HepG2 (cell line): ENCODE measurements at regions not wholly inside any gene's neighbourhood (a gene's known extent, or its start where the extent isn't known, plus 50 kb on each side); places are given as distances from the start of the nearest gene placed in this dataset.

ENCODE experiments used
- ATAC-seq: fragments of 200-7000 bp; cut with Tn5 transposase; 3 replicates; pipeline ENCODE4 v1.9.1; 2020; ENCODE audit warnings: mild to moderate bottlenecking, moderate library complexity
- BruUV-seq: library from RNA; stranded (reverse); fragments of 400-500 nt; replicated peaks from 2 replicates; lab custom pipeline; 2021; lab: Mats Ljungman, UMichigan
- CTCF ChIA-PET: fragments of 300-600 bp; formaldehyde crosslinking; extraction: SDS; loops from one replicate; lab custom pipeline; 2021; ENCODE audit warnings: low total read pairs, inconsistent platforms, low intra/inter-chr PET ratio; lab: Yijun Ruan, JAX
- POLR2A ChIA-PET: fragments of 350-600 bp; sonication (Branson Sonifier 250); formaldehyde crosslinking; loops from one replicate; lab custom pipeline; 2020; ENCODE audit warnings: antibody characterized with exemption, inconsistent platforms; lab: Yijun Ruan, JAX
- DNase-seq: peaks from one replicate; pipeline ENCODE4 v3.0.0-alpha.2; 2015; ENCODE audit warnings: low spot score
- FAIRE-seq: peaks from 3 replicates; lab custom pipeline; 2011; peaks lifted over from hg19 to GRCh38; lab: Jason Lieb, UNC
- H2AFZ ChIP-seq: one replicate; pipeline ENCODE4 v1.6.1; 2011; ENCODE audit warnings: low read length, inconsistent platforms
- H3K27ac ChIP-seq: fragments of 300-600 bp; 3 replicates; pipeline ENCODE4 v1.8.0; 2011; ENCODE audit warnings: mixed run types, mild to moderate bottlenecking, mixed read lengths, low read length, inconsistent platforms; ENCODE audit not compliant: insufficient read depth; ENCODE audit errors: extremely low read length
- H3K27me3 ChIP-seq, 2 experiments: fragments of 200-600 bp in 1 of 2; 2 replicates in 1 of 2; 3 replicates in 1 of 2; pipeline versions ENCODE4 v1.6.0 to v1.8.0; 2011; ENCODE audit warnings: low read length in 2 of 2, mild to moderate bottlenecking in 2 of 2, moderate library complexity in 2 of 2, inconsistent platforms in 1 of 2; ENCODE audit not compliant: insufficient read depth in 2 of 2, control insufficient read depth in 1 of 2
- H3K36me3 ChIP-seq, 2 experiments: fragments of 200-600 bp in 1 of 2; replicated peaks in 1 of 2; 2 replicates in 1 of 2; 3 replicates in 1 of 2; pipeline versions ENCODE4 v1.5.1 to v1.8.0; 2011; ENCODE audit warnings: low read length in 2 of 2, inconsistent platforms in 1 of 2; ENCODE audit not compliant: insufficient read depth in 2 of 2, control insufficient read depth in 1 of 2
- H3K4me1 ChIP-seq: 2 replicates; pipeline ENCODE4 v1.5.1; 2012; ENCODE audit warnings: low read length, inconsistent platforms; ENCODE audit not compliant: insufficient read depth
- H3K4me2 ChIP-seq: 2 replicates; pipeline ENCODE4 v1.6.0; 2011; ENCODE audit warnings: low read depth, low read length, inconsistent platforms
- H3K4me3 ChIP-seq, 3 experiments: fragments of 200-600 bp in 1 of 3; sonication (generic), shearing (Covaris generic) in 1 of 3; replicated peaks in 1 of 3; 2 replicates each; pipeline ENCODE4 v1.5.1; 2011 to 2016; ENCODE audit warnings: low read length in 3 of 3, inconsistent platforms in 2 of 3, low read depth in 2 of 3, mild to moderate bottlenecking in 2 of 3, control low read depth in 1 of 3, mixed read lengths in 1 of 3; ENCODE audit not compliant: insufficient read depth in 1 of 3
- H3K79me2 ChIP-seq: one replicate; pipeline ENCODE4 v1.6.1; 2011; ENCODE audit warnings: low read length, inconsistent platforms; ENCODE audit not compliant: insufficient read depth
- H3K9ac ChIP-seq: 2 replicates; pipeline ENCODE4 v1.6.0; 2011; ENCODE audit warnings: mild to moderate bottlenecking, low read depth, low read length, inconsistent platforms; ENCODE audit not compliant: insufficient read depth
- H3K9me3 ChIP-seq: 2 replicates; pipeline ENCODE4 v1.5.1; 2012; ENCODE audit warnings: mild to moderate bottlenecking, low read length
- H4K20me1 ChIP-seq: 2 replicates; pipeline ENCODE4 v1.6.0; 2011; ENCODE audit warnings: inconsistent platforms, mild to moderate bottlenecking, low read length, moderate library complexity; ENCODE audit not compliant: insufficient read depth
- ADNP ChIP-seq: sonication (generic); formaldehyde crosslinking; IDR thresholded peaks from 2 replicates; pipeline ENCODE4 v1.4.0; 2020; ENCODE audit warnings: missing genetic modification reagents
- TSC22D2 ChIP-seq: sonication (generic); formaldehyde crosslinking; IDR thresholded peaks from 2 replicates; pipeline ENCODE4 v1.5.1; 2020; ENCODE audit warnings: missing genetic modification reagents, mild to moderate bottlenecking, borderline replicate concordance
- ZNF282 ChIP-seq: fragments of 450-650 bp; IDR thresholded peaks from 2 replicates; pipeline ENCODE4 v1.6.1; 2018; ENCODE audit not compliant: partially characterized antibody
- ZNF792 ChIP-seq: IDR thresholded peaks from 2 replicates; pipeline ENCODE4 v1.6.1; 2016
- WGBS: methylation state at CpG from one replicate; pipeline ENCODE4 v1.1.6; 2017; ENCODE audit warnings: low lambda C conversion rate; 5-methylcytosine and 5-hydroxymethylcytosine counted together
- in situ Hi-C: cut with HindIII; loops from 2 replicates; pipeline ENCODE4 v1.10.0; 2017; ENCODE audit warnings: low pct_unique_long_range_greater_than_20kb; ENCODE audit not compliant: extremely low pct_ligation_motif_present
- intact Hi-C: fragments of 100-400 bp; cut with micrococcal nuclease; formaldehyde crosslinking; loops from one replicate; pipeline ENCODE4 v1.10.0; 2022; ENCODE audit not compliant: unreplicated experiment
- TF ChIP-seq, protein P1 (sequence below): sonication (generic); formaldehyde crosslinking; IDR thresholded peaks from 2 replicates; pipeline ENCODE4 v1.8.0; 2022; ENCODE audit warnings: missing genetic modification reagents, mild to moderate bottlenecking, moderate library complexity, borderline replicate concordance
- TF ChIP-seq, protein P2 (sequence below): sonication (generic); formaldehyde crosslinking; IDR thresholded peaks from 2 replicates; pipeline ENCODE4 v1.4.0; 2020; ENCODE audit warnings: mild to moderate bottlenecking, missing genetic modification reagents

DNA sequence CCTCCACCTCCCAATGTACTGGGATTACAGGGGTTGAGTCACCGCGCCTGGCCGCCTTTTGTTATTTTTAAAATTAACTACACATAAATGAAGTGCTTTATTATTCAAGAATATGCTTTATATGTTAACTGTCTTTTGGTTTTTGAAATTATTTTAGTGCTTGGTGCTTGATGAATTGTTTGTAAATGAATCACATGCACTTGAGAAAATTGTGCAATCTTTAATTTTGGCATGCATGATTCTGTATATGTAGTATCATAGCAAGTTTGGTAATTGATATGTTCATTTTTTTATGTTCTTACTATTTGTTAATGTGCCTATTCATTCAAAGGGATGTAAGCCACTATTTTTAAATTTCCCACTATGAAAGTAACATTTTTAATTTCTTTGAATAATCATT is 440.9 kb downstream of the NAV3 start:
- Histone ChIP-seq H3K27ac (no peak overlapping the region), H3K4me3 (no peak overlapping the region), H3K27me3 (no peaks in the 10 kb centered on the region; a peak in 1 of 5 replicates), H2AFZ (no peak overlapping the region), H4K20me1 (no peaks in the 10 kb centered on the region), H3K4me1 (no peaks in the 10 kb centered on the region), H3K36me3 (no peaks in the 10 kb centered on the region), H3K79me2 (no peaks in the 10 kb centered on the region), H3K4me2 (no peak overlapping the region), H3K9ac (no peak overlapping the region), H3K9me3 (0 out of 2 replicates have a peak, but pooled peaks cover 5% of the 10 kb centered on the region)
- WGBS = 99% methylated on average over 3 of the region's 3 CpGs
- no TSS peak for BruUV-seq
- no peak for TF ChIP-seq ZNF792
- TF ChIP-seq, protein P1, sequence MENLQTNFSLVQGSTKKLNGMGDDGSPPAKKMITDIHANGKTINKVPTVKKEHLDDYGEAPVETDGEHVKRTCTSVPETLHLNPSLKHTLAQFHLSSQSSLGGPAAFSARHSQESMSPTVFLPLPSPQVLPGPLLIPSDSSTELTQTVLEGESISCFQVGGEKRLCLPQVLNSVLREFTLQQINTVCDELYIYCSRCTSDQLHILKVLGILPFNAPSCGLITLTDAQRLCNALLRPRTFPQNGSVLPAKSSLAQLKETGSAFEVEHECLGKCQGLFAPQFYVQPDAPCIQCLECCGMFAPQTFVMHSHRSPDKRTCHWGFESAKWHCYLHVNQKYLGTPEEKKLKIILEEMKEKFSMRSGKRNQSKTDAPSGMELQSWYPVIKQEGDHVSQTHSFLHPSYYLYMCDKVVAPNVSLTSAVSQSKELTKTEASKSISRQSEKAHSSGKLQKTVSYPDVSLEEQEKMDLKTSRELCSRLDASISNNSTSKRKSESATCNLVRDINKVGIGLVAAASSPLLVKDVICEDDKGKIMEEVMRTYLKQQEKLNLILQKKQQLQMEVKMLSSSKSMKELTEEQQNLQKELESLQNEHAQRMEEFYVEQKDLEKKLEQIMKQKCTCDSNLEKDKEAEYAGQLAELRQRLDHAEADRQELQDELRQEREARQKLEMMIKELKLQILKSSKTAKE (CRISPR knock-in tag) = no peak
- FAIRE-seq = no peak
- ChIA-PET CTCF (no interaction called here), POLR2A (no interaction called here)
- ATAC-seq = no peak
- no peak for DNase-seq
- in situ Hi-C loops (no loop called here), intact Hi-C loops (no loop called here)

DNA sequence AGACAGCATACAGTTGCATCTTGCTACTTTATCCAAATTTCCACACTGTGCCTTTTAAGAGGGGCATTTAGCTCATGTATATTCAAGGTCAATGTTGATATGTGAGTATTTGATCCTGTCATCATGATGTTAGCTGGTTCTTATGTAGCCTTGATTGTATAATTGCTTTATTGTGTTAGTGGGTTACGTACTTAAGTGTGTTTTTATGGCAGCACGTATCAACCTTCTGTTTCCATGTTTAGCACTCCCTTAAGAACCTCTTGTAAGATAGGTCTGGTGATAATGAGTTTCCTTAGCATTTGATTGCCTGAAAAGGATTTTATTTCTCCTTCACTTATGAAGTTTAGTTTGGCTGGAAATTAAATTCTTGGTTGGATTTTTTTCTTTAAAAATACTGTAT is 445.2 kb downstream of the NAV3 start:
- ATAC-seq = no peak
- in situ Hi-C loops (no loop called here), intact Hi-C loops (no loop called here)
- H3K9ac ChIP-seq = no peak overlapping the region
- H3K27me3 ChIP-seq = no peaks in the 10 kb centered on the region; a peak in 1 of 5 replicates
- no peak overlapping the region for H3K27ac ChIP-seq
- no peaks in the 10 kb centered on the region for H3K79me2 ChIP-seq
- H3K4me1 ChIP-seq = no peaks in the 10 kb centered on the region
- 17% methylated on average over 2 of the region's 2 CpGs for WGBS
- ChIA-PET CTCF (no interaction called here), POLR2A (no interaction called here)
- FAIRE-seq = no peak
- DNase-seq = no peak
- H2AFZ ChIP-seq = no peak overlapping the region
- no peaks in the 10 kb centered on the region for H4K20me1 ChIP-seq
- BruUV-seq = no TSS peak
- TF ChIP-seq ZNF282 (no peak), TSC22D2 (CRISPR knock-in tag) (no peak), ADNP (CRISPR knock-in tag) (no peak)
- TF ChIP-seq, protein P2, sequence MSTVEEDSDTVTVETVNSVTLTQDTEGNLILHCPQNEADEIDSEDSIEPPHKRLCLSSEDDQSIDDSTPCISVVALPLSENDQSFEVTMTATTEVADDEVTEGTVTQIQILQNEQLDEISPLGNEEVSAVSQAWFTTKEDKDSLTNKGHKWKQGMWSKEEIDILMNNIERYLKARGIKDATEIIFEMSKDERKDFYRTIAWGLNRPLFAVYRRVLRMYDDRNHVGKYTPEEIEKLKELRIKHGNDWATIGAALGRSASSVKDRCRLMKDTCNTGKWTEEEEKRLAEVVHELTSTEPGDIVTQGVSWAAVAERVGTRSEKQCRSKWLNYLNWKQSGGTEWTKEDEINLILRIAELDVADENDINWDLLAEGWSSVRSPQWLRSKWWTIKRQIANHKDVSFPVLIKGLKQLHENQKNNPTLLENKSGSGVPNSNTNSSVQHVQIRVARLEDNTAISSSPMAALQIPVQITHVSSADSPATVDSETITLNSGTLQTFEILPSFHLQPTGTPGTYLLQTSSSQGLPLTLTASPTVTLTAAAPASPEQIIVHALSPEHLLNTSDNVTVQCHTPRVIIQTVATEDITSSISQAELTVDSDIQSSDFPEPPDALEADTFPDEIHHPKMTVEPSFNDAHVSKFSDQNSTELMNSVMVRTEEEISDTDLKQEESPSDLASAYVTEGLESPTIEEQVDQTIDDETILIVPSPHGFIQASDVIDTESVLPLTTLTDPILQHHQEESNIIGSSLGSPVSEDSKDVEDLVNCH (CRISPR knock-in tag) = no peak
- no peaks in the 10 kb centered on the region for H3K36me3 ChIP-seq
- H3K9me3 ChIP-seq = peaks cover 38% of the 10 kb centered on the region
- H3K4me3 ChIP-seq = no peak overlapping the region
- H3K4me2 ChIP-seq = no peak overlapping the region
